Fibroblast of pulmonary artery (primary cell): ENCODE measurements at regions not wholly inside any gene's neighbourhood (a gene's known extent, or its start where the extent isn't known, plus 50 kb on each side); places are given as distances from the start of the nearest gene placed in this dataset.

Experiments
- DNase-seq: peaks from one replicate; pipeline ENCODE4 v3.0.0-alpha.2; 2010; ENCODE audit warnings: low read depth
- H3K4me3 ChIP-seq: replicated peaks from 2 replicates; pipeline ENCODE4 v1.5.1; 2011; ENCODE audit warnings: low read depth, mild to moderate bottlenecking, control low read depth, low read length, moderate library complexity
- CTCF ChIP-seq: IDR thresholded peaks from 2 replicates; pipeline ENCODE4 v1.5.1; 2011; ENCODE audit warnings: mild to moderate bottlenecking, control low read depth, low read length, inconsistent platforms; ENCODE audit errors: missing control alignments

- DNase-seq = no peak
- no peak overlapping the region for H3K4me3 ChIP-seq
- TF ChIP-seq CTCF = no peak
Measured at GRCh38 chr21:32173121-32173724, 105.6 kb downstream of the MIS18A start.

GRCh38 chr21:32172106-32172505, 106.7 kb downstream of the MIS18A start:
- TF ChIP-seq CTCF = no peak
- DNase-seq = no peak

GRCh38 chr21:32167513-32167912, 111.3 kb downstream of the MIS18A start:
- no peak overlapping the region for H3K4me3 ChIP-seq
- no peak for DNase-seq
- TF ChIP-seq CTCF = no peak

More at GRCh38 chr21:32172106-32172505, 106.7 kb downstream of the MIS18A start:
- H3K4me3 ChIP-seq = no peak overlapping the region

- DNase-seq = no peak
- no peak for TF ChIP-seq CTCF
- no peak overlapping the region for H3K4me3 ChIP-seq
Measured at GRCh38 chr21:32163386-32163785, 115.5 kb downstream of the MIS18A start.

GRCh38 chr21:32162727-32163320, 116.0 kb downstream of the MIS18A start:
- H3K4me3 ChIP-seq = no peak overlapping the region
- no peak for TF ChIP-seq CTCF
- DNase-seq = no peak

- H3K4me3 ChIP-seq = no peak overlapping the region
- no peak for TF ChIP-seq CTCF
- no peak for DNase-seq
Measured at GRCh38 chr21:32155226-32155625, 123.6 kb downstream of the MIS18A start.

GRCh38 chr21:32147041-32147440, 131.8 kb downstream of the MIS18A start:
- H3K4me3 ChIP-seq = no peak overlapping the region
- no peak for DNase-seq
- TF ChIP-seq CTCF = no peak
